Naive thymus-derived CD4-positive, alpha-beta T cell (primary cell): ENCODE measurements at regions not wholly inside any gene's neighbourhood (a gene's known extent, or its start where the extent isn't known, plus 50 kb on each side); places are given as distances from the start of the nearest gene placed in this dataset.

Experiments
- ATAC-seq: fragments of 150-1000 bp; cut with Tn5 transposase; 2 replicates; pipeline ENCODE4 v1.10.0; 2021; ENCODE audit warnings: mild to moderate bottlenecking, moderate library complexity
- CTCF ChIA-PET: fragments of 350-600 bp; sonication (Branson Sonifier 250); formaldehyde crosslinking; loops from one replicate; lab custom pipeline; 2021; ENCODE audit warnings: antibody characterized with exemption; lab: Charles Lee
- POLR2A ChIA-PET: fragments of 350-600 bp; sonication (Branson Sonifier 250); formaldehyde crosslinking; loops from one replicate; lab custom pipeline; 2021; ENCODE audit warnings: antibody characterized with exemption, inconsistent platforms; lab: Charles Lee
- DNase-seq, 9 donors: peaks; one replicate each; pipeline versions ENCODE4 v3.0.0 to v3.0.0-alpha.2; 2020 to 2022; ENCODE audit warnings: mixed read lengths in 1 of 9
- H3K27ac ChIP-seq: one replicate; pipeline ENCODE4 v1.7.0; 2013; ENCODE audit warnings: mild to moderate bottlenecking, low read depth, low read length, moderate library complexity
- H3K27me3 ChIP-seq, 2 donors: one replicate each; pipeline ENCODE4 v1.7.0; 2013; ENCODE audit warnings: low read length in 2 of 2, mild to moderate bottlenecking in 2 of 2, moderate library complexity in 2 of 2; ENCODE audit not compliant: control insufficient read depth in 2 of 2, insufficient read depth in 2 of 2
- H3K36me3 ChIP-seq, 3 experiments: 1 replicate in 2 of 3; 2 replicates in 1 of 3; pipeline ENCODE4 v1.7.0; 2013; ENCODE audit warnings: low read length in 3 of 3, mild to moderate bottlenecking in 3 of 3, moderate library complexity in 1 of 3; ENCODE audit not compliant: insufficient read depth in 3 of 3, control insufficient read depth in 2 of 3
- H3K4me1 ChIP-seq, 2 donors: one replicate each; pipeline ENCODE4 v1.7.0; 2013; ENCODE audit warnings: low read length in 2 of 2, mild to moderate bottlenecking in 2 of 2, moderate library complexity in 1 of 2; ENCODE audit not compliant: control insufficient read depth in 2 of 2, insufficient read depth in 2 of 2
- H3K4me3 ChIP-seq: 2 replicates; pipeline ENCODE4 v1.7.0; 2013; ENCODE audit warnings: mild to moderate bottlenecking, low read length
- H3K9me3 ChIP-seq, 3 experiments: 1 replicate in 2 of 3; 2 replicates in 1 of 3; pipeline ENCODE4 v1.7.0; 2013; ENCODE audit warnings: low read length in 3 of 3; ENCODE audit not compliant: control insufficient read depth in 2 of 3
- H3K27ac Mint-ChIP-seq, 9 donors: one replicate each; pipeline ENCODE4 v1.8.0; 2020 to 2022; ENCODE audit warnings: mixed read lengths in 9 of 9, mild to moderate bottlenecking in 8 of 9, moderate library complexity in 5 of 9, inconsistent platforms in 2 of 9
- H3K27me3 Mint-ChIP-seq, 5 donors: one replicate each; pipeline ENCODE4 v1.8.0; 2021 to 2022; ENCODE audit warnings: mixed read lengths in 5 of 5, mild to moderate bottlenecking in 1 of 5
- H3K36me3 Mint-ChIP-seq, 5 donors: one replicate each; pipeline ENCODE4 v1.8.0; 2020 to 2022; ENCODE audit warnings: mixed read lengths in 5 of 5, mild to moderate bottlenecking in 3 of 5, inconsistent platforms in 1 of 5
- H3K4me1 Mint-ChIP-seq, 7 donors: one replicate each; pipeline ENCODE4 v1.8.0; 2020 to 2022; ENCODE audit warnings: mixed read lengths in 7 of 7, mild to moderate bottlenecking in 3 of 7, inconsistent platforms in 1 of 7
- H3K4me3 Mint-ChIP-seq, 10 donors: one replicate each; pipeline ENCODE4 v1.8.0; 2020 to 2022; ENCODE audit warnings: mild to moderate bottlenecking in 10 of 10, mixed read lengths in 10 of 10, moderate library complexity in 6 of 10, inconsistent platforms in 2 of 10
- H3K9me3 Mint-ChIP-seq, 11 donors: one replicate each; pipeline ENCODE4 v1.8.0; 2020 to 2022; ENCODE audit warnings: mixed read lengths in 11 of 11, mild to moderate bottlenecking in 4 of 11, inconsistent platforms in 1 of 11, moderate library complexity in 1 of 11
- intact Hi-C, 2 donors: fragments of 100-400 bp; cut with micrococcal nuclease; formaldehyde crosslinking; loops; one replicate each; pipeline ENCODE4 v1.15.1; 2023

DNA sequence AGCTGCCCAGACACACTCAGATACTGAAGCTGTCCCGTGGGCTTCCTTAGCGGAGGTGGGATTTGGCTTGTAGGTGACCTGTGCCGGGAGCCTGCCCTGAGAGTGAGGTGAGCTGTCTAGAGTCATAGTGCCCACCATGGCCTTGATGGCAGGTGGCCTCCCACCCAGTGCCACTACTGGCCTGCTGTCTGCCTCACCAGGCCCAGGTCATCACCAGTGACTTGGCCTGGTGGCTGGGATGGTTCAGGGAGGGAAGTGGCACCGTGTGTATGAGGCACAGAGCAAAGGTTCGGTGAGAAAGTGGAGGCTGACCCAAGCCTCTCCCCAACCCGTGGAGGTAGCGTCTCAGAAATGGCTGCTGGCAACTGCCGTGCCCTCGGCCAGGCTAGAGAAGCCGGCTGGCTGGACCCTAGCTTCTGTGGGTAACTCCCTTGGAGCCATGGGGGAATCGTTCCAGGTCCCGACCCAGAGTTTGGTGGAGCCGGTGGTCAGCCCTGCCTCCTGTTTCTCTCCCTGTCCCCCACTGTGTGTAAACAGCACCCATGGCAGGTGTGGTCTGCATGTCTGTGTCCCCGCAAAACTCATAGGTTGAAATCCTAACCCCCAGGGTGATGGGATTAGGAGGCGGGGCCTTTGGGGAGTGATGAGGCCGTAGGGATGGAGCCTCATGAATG is 155.4 kb upstream of the C1orf174 start:
- CTCF ChIA-PET: no interaction called here
- intact Hi-C loops: no loop called here

DNA sequence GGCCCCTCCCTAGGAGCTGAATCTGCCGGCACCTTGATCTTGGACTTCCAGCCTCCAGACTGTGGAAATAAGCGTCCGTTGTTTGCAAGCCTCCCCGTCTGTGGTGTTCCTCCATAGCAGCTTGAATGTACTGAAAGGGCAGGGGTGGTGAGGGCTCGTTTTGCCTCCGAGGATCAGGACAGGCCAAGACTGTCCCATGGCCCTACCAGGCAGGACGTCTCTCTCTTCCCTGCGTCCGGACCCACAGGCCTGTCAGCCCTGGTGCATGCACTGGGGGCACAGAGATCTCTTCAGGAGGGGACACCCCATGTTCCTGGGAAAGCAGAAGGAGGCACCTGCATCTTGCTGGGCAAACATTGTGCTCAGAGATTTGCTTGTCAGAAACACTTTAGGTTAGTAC is 156.3 kb upstream of the C1orf174 start:
- H3K27me3 ChIP-seq: no peaks in the 10 kb centered on the region
- Mint-ChIP-seq H3K27ac (no peak overlapping the region), H3K27me3 (peaks cover 0 to 17% (median 0%) of the 10 kb centered on the region in 5 donors), H3K36me3 (no peaks in the 10 kb centered on the region), H3K4me3 (no peak overlapping the region), H3K9me3 (no peaks in the 10 kb centered on the region), H3K4me1 (no peaks in the 10 kb centered on the region)
- ATAC-seq: no peak
- no peak for DNase-seq
- H3K27ac ChIP-seq: no peak overlapping the region
- H3K36me3 ChIP-seq: no peaks in the 10 kb centered on the region
- POLR2A ChIA-PET: no interaction called here
- H3K4me1 ChIP-seq: no peaks in the 10 kb centered on the region
- intact Hi-C loops: no loop called here
- H3K4me3 ChIP-seq: no peak overlapping the region
- no peaks in the 10 kb centered on the region for H3K9me3 ChIP-seq
- CTCF ChIA-PET: no interaction called here

More for the DNA sequence above, 155.4 kb upstream of the C1orf174 start:
- H3K4me1 ChIP-seq: no peaks in the 10 kb centered on the region
- H3K27ac ChIP-seq: no peak overlapping the region
- Mint-ChIP-seq H3K9me3 (no peaks in the 10 kb centered on the region), H3K4me1 (no peaks in the 10 kb centered on the region), H3K36me3 (no peaks in the 10 kb centered on the region), H3K4me3 (no peak overlapping the region), H3K27me3 (peaks cover 0 to 17% (median 0%) of the 10 kb centered on the region in 5 donors), H3K27ac (no peak overlapping the region)
- H3K36me3 ChIP-seq: no peaks in the 10 kb centered on the region
- ATAC-seq: no peak
- H3K4me3 ChIP-seq: no peak overlapping the region
- H3K9me3 ChIP-seq: no peaks in the 10 kb centered on the region
- no peak for DNase-seq
- POLR2A ChIA-PET: no interaction called here
- H3K27me3 ChIP-seq: no peaks in the 10 kb centered on the region

DNA sequence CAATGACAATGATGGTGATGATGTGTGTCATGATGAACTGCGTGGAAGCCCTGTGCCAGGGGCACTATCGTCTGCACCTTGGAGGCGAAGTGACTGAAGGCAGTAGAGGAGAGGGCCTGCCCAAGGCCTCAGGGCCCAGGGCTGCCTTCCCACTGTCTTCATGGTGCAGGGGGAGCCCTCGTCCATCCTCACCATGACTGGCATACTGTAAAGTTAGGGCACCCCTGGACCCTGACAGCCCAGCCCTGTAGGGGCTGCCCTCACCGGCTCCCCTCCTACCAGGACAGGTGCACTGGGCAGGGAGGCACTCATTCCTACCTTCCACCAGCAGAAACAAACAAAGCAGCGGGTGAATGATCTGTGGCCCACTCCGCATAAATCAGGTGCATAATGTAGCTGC is 156.9 kb upstream of the C1orf174 start:
- peaks cover 0 to 17% (median 0%) of the 10 kb centered on the region in 5 donors for H3K27me3 Mint-ChIP-seq
- intact Hi-C loops: no loop called here
- no peaks in the 10 kb centered on the region for H3K4me1 ChIP-seq
- no peaks in the 10 kb centered on the region for H3K9me3 ChIP-seq
- H3K4me3 Mint-ChIP-seq: no peak overlapping the region
- no peaks in the 10 kb centered on the region for H3K4me1 Mint-ChIP-seq
- no peaks in the 10 kb centered on the region for H3K36me3 ChIP-seq
- no peaks in the 10 kb centered on the region for H3K36me3 Mint-ChIP-seq
- DNase-seq: no peak
- ChIA-PET POLR2A (no interaction called here), CTCF (no interaction called here)
- no peak overlapping the region for H3K27ac Mint-ChIP-seq
- no peaks in the 10 kb centered on the region for H3K9me3 Mint-ChIP-seq
- H3K4me3 ChIP-seq: no peak overlapping the region
- ATAC-seq: no peak
- H3K27ac ChIP-seq: no peak overlapping the region
- H3K27me3 ChIP-seq: no peaks in the 10 kb centered on the region

DNA sequence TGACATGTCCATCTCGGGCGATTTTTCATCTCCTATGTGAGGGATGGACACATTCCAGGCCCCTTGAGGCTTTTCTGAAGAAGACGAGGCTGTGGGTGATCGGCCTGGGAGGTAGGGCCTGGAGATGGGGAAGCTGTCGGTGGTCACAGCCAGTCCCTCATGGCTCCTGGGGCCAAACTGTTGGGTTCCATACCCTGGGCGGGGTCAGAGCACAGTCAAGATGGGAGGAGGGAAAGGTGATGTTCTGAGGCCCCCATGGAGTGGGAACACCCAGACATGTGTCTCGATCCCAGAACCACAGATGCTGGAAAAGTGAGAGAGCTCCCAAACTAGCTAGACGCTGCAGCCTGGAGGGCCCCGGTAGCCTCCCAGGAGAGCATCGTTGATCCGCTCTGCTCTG is 157.5 kb upstream of the C1orf174 start:
- no peaks in the 10 kb centered on the region for H3K9me3 ChIP-seq
- no peaks in the 10 kb centered on the region for H3K27me3 ChIP-seq
- Mint-ChIP-seq H3K36me3 (no peaks in the 10 kb centered on the region), H3K27me3 (peaks cover 0 to 15% (median 0%) of the 10 kb centered on the region in 5 donors), H3K4me1 (no peaks in the 10 kb centered on the region), H3K27ac (no peak overlapping the region), H3K9me3 (no peaks in the 10 kb centered on the region), H3K4me3 (no peak overlapping the region)
- DNase-seq (no peak), ATAC-seq (no peak)
- H3K4me3 ChIP-seq: no peak overlapping the region
- H3K36me3 ChIP-seq: no peaks in the 10 kb centered on the region
- ChIA-PET CTCF (no interaction called here), POLR2A (no interaction called here)
- no peak overlapping the region for H3K27ac ChIP-seq
- no peaks in the 10 kb centered on the region for H3K4me1 ChIP-seq
- intact Hi-C loops: no loop called here

GRCh38 chr1:4058122-4058521 is 158.1 kb upstream of the C1orf174 start:
- Mint-ChIP-seq H3K36me3 (no peaks in the 10 kb centered on the region), H3K27me3 (peaks cover 0 to 12% (median 0%) of the 10 kb centered on the region in 5 donors), H3K4me1 (no peaks in the 10 kb centered on the region), H3K9me3 (no peaks in the 10 kb centered on the region), H3K27ac (no peak overlapping the region), H3K4me3 (no peak overlapping the region)
- no peak for ATAC-seq
- Histone ChIP-seq H3K36me3 (no peaks in the 10 kb centered on the region), H3K9me3 (no peaks in the 10 kb centered on the region), H3K27ac (no peak overlapping the region), H3K4me1 (no peaks in the 10 kb centered on the region), H3K4me3 (no peak overlapping the region), H3K27me3 (no peaks in the 10 kb centered on the region)
- CTCF ChIA-PET: no interaction called here
- POLR2A ChIA-PET: no interaction called here
- intact Hi-C loops: no loop called here
- DNase-seq: no peak

DNA sequence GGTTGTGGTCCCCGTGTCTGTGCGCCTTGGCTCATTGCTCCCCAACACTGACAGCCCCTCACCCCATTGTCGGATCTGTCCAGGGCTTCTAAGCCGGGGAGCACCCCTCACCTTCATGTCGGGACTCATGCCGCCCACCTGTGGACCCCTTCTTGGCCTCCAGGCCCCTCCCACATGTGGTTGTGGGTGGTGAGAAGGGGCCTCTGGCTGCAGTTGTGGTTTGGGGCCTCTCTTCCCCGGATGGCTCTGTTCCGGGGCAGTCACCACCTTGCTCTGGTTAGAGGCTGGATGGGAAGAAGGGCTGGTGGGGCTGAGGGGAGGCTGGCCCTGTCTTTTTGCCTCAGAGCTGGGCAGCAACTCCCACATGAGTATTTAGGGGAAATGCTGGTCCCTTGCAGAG is 158.6 kb upstream of the C1orf174 start:
- H3K4me1 Mint-ChIP-seq: no peaks in the 10 kb centered on the region
- CTCF ChIA-PET: no interaction called here
- Histone ChIP-seq H3K27me3 (no peaks in the 10 kb centered on the region), H3K36me3 (no peaks in the 10 kb centered on the region), H3K27ac (no peak overlapping the region), H3K4me3 (no peak overlapping the region), H3K4me1 (no peaks in the 10 kb centered on the region), H3K9me3 (no peaks in the 10 kb centered on the region)
- no peaks in the 10 kb centered on the region for H3K36me3 Mint-ChIP-seq
- no peak overlapping the region for H3K27ac Mint-ChIP-seq
- POLR2A ChIA-PET: no interaction called here
- intact Hi-C loops: no loop called here
- H3K9me3 Mint-ChIP-seq: no peaks in the 10 kb centered on the region
- DNase-seq (no peak), ATAC-seq (no peak)
- H3K27me3 Mint-ChIP-seq: peaks cover 0 to 7% (median 0%) of the 10 kb centered on the region in 5 donors
- H3K4me3 Mint-ChIP-seq: no peak overlapping the region

- Histone ChIP-seq H3K36me3 (no peaks in the 10 kb centered on the region), H3K9me3 (no peaks in the 10 kb centered on the region), H3K27me3 (no peaks in the 10 kb centered on the region), H3K27ac (no peak overlapping the region), H3K4me1 (no peaks in the 10 kb centered on the region), H3K4me3 (no peak overlapping the region)
- H3K4me1 Mint-ChIP-seq: no peaks in the 10 kb centered on the region
- intact Hi-C loops: no loop called here
- H3K27me3 Mint-ChIP-seq: peaks cover 0 to 7% (median 0%) of the 10 kb centered on the region in 5 donors
- no peak overlapping the region for H3K27ac Mint-ChIP-seq
- DNase-seq (no peak), ATAC-seq (no peak)
- ChIA-PET POLR2A (no interaction called here), CTCF (no interaction called here)
- no peaks in the 10 kb centered on the region for H3K9me3 Mint-ChIP-seq
- H3K4me3 Mint-ChIP-seq: no peak overlapping the region
- H3K36me3 Mint-ChIP-seq: no peaks in the 10 kb centered on the region
Observed at GRCh38 chr1:4059270-4059669, 159.2 kb upstream of the C1orf174 start.
